HG03558 (cell line): ENCODE measurements at regions not wholly inside any gene's neighbourhood (a gene's known extent, or its start where the extent isn't known, plus 50 kb on each side); places are given as distances from the start of the nearest gene placed in this dataset.
"Not testable (repeated sequence)": the region's sequence is repeated elsewhere in the genome, so short reads cannot be mapped to it uniquely, and the experiment has no call there.

ENCODE experiments used
- ATAC-seq: cut with Tn5 transposase; IDR thresholded peaks from one replicate; pipeline ENCODE4 v1.9.1; 2021; ENCODE audit warnings: moderate number of reproducible peaks; ENCODE audit not compliant: unreplicated experiment; ENCODE audit errors: extremely low read depth

- ATAC-seq: no peak
Measured at GRCh38 chr1:99496067-99496466, 149.8 kb upstream of the PALMD start.

- ATAC-seq: no peak
Measured at GRCh38 chr1:99497690-99498089, 148.2 kb upstream of the PALMD start.

GRCh38 chr1:99500541-99500940 lies 145.4 kb upstream of the PALMD start:
- ATAC-seq: no peak

GRCh38 chr1:99501871-99502270 lies 144.0 kb upstream of the PALMD start:
- no peak for ATAC-seq

- no peak for ATAC-seq
Measured at GRCh38 chr1:99502400-99502799, 143.5 kb upstream of the PALMD start.

- no peak for ATAC-seq
Measured at GRCh38 chr1:99503276-99503747, 142.6 kb upstream of the PALMD start.

GRCh38 chr1:99504287-99504686 lies 141.6 kb upstream of the PALMD start:
- ATAC-seq: no peak

GRCh38 chr1:99506631-99507030 lies 139.3 kb upstream of the PALMD start:
- no peak for ATAC-seq

GRCh38 chr1:99507446-99507845 lies 138.5 kb upstream of the PALMD start:
- not testable (repeated sequence) for ATAC-seq

- no peak for ATAC-seq
Measured at GRCh38 chr1:99507906-99508732, 137.8 kb upstream of the PALMD start.

GRCh38 chr1:99508733-99509445 lies 137.0 kb upstream of the PALMD start:
- not testable (repeated sequence) for ATAC-seq

GRCh38 chr1:99514823-99515552 lies 130.9 kb upstream of the PALMD start:
- ATAC-seq: not testable (repeated sequence)

- no peak for ATAC-seq
Measured at GRCh38 chr1:99516141-99516540, 129.8 kb upstream of the PALMD start.

GRCh38 chr1:99520121-99520520 lies 125.8 kb upstream of the PALMD start:
- ATAC-seq: no peak

GRCh38 chr1:99525331-99525730 lies 120.6 kb upstream of the PALMD start:
- ATAC-seq: no peak

- no peak for ATAC-seq
Measured at GRCh38 chr1:99527078-99527477, 118.8 kb upstream of the PALMD start.

GRCh38 chr1:99527545-99527944 lies 118.4 kb upstream of the PALMD start:
- ATAC-seq: no peak

- no peak for ATAC-seq
Measured at GRCh38 chr1:99529002-99529401, 116.9 kb upstream of the PALMD start.

GRCh38 chr1:99531578-99532275 lies 114.2 kb upstream of the PALMD start:
- ATAC-seq: no peak

GRCh38 chr1:99532276-99532580 lies 113.7 kb upstream of the PALMD start:
- no peak for ATAC-seq
